Gastroesophageal sphincter (tissue), 3 donors: ENCODE measurements at regions not wholly inside any gene's neighbourhood (a gene's known extent, or its start where the extent isn't known, plus 50 kb on each side); places are given as distances from the start of the nearest gene placed in this dataset.

Experiments used
- POLR2A ChIP-seq, 2 donors: fragments of 450-650 bp; IDR thresholded peaks; one replicate each; pipeline ENCODE4 v1.6.1; 2017; ENCODE audit warnings: antibody characterized with exemption in 2 of 2, mild to moderate bottlenecking in 2 of 2, moderate library complexity in 1 of 2
- POLR2AphosphoS5 ChIP-seq: sonication (generic); formaldehyde crosslinking; IDR thresholded peaks from one replicate; pipeline ENCODE4 v1.6.1; 2017; ENCODE audit warnings: antibody characterized with exemption
- TF ChIP-seq, protein P1 (sequence below), 4 experiments: fragments of 200-600 bp in 2 of 4; fragments of 450-650 bp in 2 of 4; sonication (generic) in 1 of 4; IDR thresholded peaks; one replicate each; pipeline ENCODE4 v1.5.1; 2017 to 2019; ENCODE audit warnings: antibody characterized with exemption in 4 of 4, mild to moderate bottlenecking in 2 of 4, moderate library complexity in 2 of 4

DNA sequence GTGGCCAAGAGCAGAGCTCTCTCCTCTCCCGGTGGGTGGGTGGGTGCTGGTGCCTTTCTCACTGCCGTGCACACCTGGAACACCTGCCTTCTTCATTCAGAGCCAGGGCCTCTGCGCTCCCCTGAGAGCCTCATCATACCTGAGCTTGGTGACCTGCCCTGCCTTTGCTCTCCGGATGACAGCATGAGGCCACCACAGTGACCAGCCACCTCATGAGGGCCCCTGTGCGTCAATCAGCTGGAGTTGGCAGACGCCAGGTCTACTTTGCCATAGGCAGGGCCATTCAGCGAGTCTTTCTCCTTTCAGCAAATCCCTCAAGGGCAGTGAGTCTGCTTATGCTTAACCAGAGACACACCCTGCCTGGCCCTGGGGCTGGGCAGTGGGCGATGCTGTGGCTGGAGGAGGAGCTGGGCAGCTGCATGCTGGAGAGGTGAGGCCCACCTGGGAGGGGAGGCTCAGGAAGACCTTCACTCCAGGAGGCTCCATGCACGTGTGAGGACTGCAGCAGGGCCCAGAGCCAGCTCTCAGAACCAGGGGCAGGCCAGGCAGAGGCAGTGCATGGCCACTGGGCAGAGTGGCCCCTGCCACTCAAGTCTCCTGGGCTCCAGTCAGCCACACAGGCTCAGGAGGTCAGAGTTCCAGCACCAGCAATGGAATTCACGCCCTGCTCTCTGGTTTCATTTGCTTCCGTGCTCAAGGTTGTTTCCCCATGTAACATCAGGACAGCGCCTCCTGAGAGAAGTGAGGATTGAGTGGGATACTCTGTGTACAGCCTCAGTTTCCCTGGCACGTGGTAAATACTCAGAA, 417.5 kb upstream of the MYT1L start:
- TF ChIP-seq, protein P1, sequence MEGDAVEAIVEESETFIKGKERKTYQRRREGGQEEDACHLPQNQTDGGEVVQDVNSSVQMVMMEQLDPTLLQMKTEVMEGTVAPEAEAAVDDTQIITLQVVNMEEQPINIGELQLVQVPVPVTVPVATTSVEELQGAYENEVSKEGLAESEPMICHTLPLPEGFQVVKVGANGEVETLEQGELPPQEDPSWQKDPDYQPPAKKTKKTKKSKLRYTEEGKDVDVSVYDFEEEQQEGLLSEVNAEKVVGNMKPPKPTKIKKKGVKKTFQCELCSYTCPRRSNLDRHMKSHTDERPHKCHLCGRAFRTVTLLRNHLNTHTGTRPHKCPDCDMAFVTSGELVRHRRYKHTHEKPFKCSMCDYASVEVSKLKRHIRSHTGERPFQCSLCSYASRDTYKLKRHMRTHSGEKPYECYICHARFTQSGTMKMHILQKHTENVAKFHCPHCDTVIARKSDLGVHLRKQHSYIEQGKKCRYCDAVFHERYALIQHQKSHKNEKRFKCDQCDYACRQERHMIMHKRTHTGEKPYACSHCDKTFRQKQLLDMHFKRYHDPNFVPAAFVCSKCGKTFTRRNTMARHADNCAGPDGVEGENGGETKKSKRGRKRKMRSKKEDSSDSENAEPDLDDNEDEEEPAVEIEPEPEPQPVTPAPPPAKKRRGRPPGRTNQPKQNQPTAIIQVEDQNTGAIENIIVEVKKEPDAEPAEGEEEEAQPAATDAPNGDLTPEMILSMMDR (IDR thresholded peaks at IDR 0.05), result no peak
- no peak for TF ChIP-seq POLR2AphosphoS5
- no peak for TF ChIP-seq POLR2A (IDR thresholded peaks at IDR 0.05)
